Stomach (tissue), 8 donors: ENCODE measurements at regions not wholly inside any gene's neighbourhood (a gene's known extent, or its start where the extent isn't known, plus 50 kb on each side); places are given as distances from the start of the nearest gene placed in this dataset.

Experiments used
- DNase-seq, 2 donors: peaks; one replicate each; pipeline versions ENCODE4 v3.0.0 to v3.0.0-alpha.2; 2013 to 2019
- H3K27ac ChIP-seq, 5 donors: fragments of 200-600 bp in 4 of 5; sonication (generic) in 4 of 5; one replicate each; pipeline ENCODE4 v1.5.1; 2013 to 2019; ENCODE audit warnings: mild to moderate bottlenecking in 1 of 5, moderate library complexity in 1 of 5
- H3K27me3 ChIP-seq, 3 donors: fragments of 200-600 bp; sonication (generic); one replicate each; pipeline ENCODE4 v1.5.1; 2017 to 2019; ENCODE audit warnings: mixed run types in 1 of 3
- H3K36me3 ChIP-seq, 4 donors: fragments of 200-600 bp; sonication (generic); 1 replicate in 3 of 4; 2 replicates in 1 of 4; pipeline ENCODE4 v1.5.1; 2016 to 2019
- H3K4me1 ChIP-seq, 4 donors: fragments of 200-600 bp; sonication (generic); one replicate each; pipeline ENCODE4 v1.5.1; 2016 to 2019
- H3K4me3 ChIP-seq, 4 donors: fragments of 200-600 bp; sonication (generic) in 3 of 4; one replicate each; pipeline ENCODE4 v1.5.1; 2016 to 2019; ENCODE audit warnings: mild to moderate bottlenecking in 1 of 4
- H3K9me3 ChIP-seq, 4 donors: fragments of 200-600 bp; sonication (generic); one replicate each; pipeline ENCODE4 v1.5.1; 2016 to 2019
- EP300 ChIP-seq: sonication (generic); formaldehyde crosslinking; IDR thresholded peaks from one replicate; pipeline ENCODE4 v1.6.1; 2017; ENCODE audit warnings: antibody characterized with exemption
- POLR2A ChIP-seq, 4 donors: fragments of 450-650 bp; IDR thresholded peaks; one replicate each; pipeline ENCODE4 v1.6.1; 2016; ENCODE audit warnings: antibody characterized with exemption in 4 of 4, control low read depth in 2 of 4, mild to moderate bottlenecking in 1 of 4, moderate library complexity in 1 of 4
- POLR2AphosphoS5 ChIP-seq, 3 donors: sonication (generic); formaldehyde crosslinking; IDR thresholded peaks; one replicate each; pipeline ENCODE4 v1.6.1; 2016; ENCODE audit warnings: antibody characterized with exemption in 3 of 3
- WGBS, 5 donors: extraction: QIAGEN DNeasy Blood & Tissue Kit in 3 of 5; methylation state at CpG; one replicate each; pipeline versions ENCODE4 v1.1.5 to v1.1.7; 2013 to 2018; 5-methylcytosine and 5-hydroxymethylcytosine counted together
- intact Hi-C: fragments of 100-400 bp; cut with DNase I; formaldehyde crosslinking; loops from one replicate; pipeline ENCODE4 v1.15.1; 2023; ENCODE audit warnings: low total_unique reads
- TF ChIP-seq, protein P1 (sequence below), 7 experiments: fragments of 450-650 bp in 4 of 7; fragments of 200-600 bp in 3 of 7; sonication (generic) in 3 of 7; IDR thresholded peaks; one replicate each; pipeline ENCODE4 v1.5.1; 2016 to 2019; ENCODE audit warnings: antibody characterized with exemption in 7 of 7, control low read depth in 2 of 7, mild to moderate bottlenecking in 1 of 7
- donor health status: healthy with polysubstance abuse.
- donor health status: Bipolar disorder and iron deficiency.
- donor health status: healthy.

DNA sequence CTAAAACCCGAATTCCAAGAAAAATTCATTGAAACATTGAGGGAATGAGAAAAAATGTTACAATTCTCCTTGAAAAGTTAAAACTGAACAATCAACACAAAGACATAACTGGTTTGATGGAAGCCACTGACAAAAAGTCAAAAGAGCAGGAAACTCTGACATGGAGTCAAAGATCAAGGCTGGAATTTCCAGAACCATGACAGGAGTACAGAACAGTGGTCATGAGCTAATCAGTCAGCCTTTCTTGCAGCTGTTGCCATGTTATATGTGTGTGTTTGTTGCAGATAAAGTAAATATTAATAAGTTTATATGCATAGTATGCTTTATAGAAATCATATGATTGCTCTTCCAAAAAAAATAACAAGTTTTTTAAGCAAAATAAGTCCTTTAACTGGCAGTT is 184.7 kb upstream of the HCCS start:
- WGBS, 5 donors, result 35 to 73% (median 39%) methylated on average over 1 of the region's 1 CpG
- peaks cover 0 to 13% (median 6%) of the 10 kb centered on the region in 4 donors for H3K9me3 ChIP-seq
- no peaks in the 10 kb centered on the region for H3K4me1 ChIP-seq
- H3K27me3 ChIP-seq, result no peaks in the 10 kb centered on the region
- intact Hi-C loops, result no loop called here
- no peak overlapping the region for H3K4me3 ChIP-seq
- TF ChIP-seq, protein P1, sequence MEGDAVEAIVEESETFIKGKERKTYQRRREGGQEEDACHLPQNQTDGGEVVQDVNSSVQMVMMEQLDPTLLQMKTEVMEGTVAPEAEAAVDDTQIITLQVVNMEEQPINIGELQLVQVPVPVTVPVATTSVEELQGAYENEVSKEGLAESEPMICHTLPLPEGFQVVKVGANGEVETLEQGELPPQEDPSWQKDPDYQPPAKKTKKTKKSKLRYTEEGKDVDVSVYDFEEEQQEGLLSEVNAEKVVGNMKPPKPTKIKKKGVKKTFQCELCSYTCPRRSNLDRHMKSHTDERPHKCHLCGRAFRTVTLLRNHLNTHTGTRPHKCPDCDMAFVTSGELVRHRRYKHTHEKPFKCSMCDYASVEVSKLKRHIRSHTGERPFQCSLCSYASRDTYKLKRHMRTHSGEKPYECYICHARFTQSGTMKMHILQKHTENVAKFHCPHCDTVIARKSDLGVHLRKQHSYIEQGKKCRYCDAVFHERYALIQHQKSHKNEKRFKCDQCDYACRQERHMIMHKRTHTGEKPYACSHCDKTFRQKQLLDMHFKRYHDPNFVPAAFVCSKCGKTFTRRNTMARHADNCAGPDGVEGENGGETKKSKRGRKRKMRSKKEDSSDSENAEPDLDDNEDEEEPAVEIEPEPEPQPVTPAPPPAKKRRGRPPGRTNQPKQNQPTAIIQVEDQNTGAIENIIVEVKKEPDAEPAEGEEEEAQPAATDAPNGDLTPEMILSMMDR (IDR thresholded peaks at IDR 0.05), result no peak
- no peak for TF ChIP-seq EP300
- TF ChIP-seq POLR2AphosphoS5 (IDR thresholded peaks at IDR 0.05), result no peak
- TF ChIP-seq POLR2A (IDR thresholded peaks at IDR 0.05), result no peak
- no peak for DNase-seq
- H3K27ac ChIP-seq, result no peak overlapping the region
- H3K36me3 ChIP-seq, result no peaks in the 10 kb centered on the region

DNA sequence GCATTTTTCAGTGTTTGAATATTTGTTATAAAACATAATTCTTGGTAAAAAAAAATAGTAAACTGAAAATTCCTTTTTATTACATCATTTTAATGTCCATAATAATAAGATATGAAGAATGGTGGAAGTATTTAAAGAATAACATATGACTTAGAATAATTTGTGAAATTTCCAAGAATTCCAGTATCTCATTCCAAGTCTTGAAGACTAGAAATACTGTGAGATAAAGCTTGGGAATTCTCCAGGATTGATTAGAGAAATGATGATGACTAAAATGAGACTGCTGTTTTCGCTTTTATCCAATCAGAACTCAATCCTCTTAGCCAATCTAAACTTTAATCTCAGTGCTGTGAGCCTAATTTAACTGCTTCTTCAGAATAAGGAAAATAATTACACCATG is 184.2 kb upstream of the HCCS start:
- no peaks in the 10 kb centered on the region for H3K4me1 ChIP-seq
- no peaks in the 10 kb centered on the region for H3K36me3 ChIP-seq
- TF ChIP-seq, protein P1 (IDR thresholded peaks at IDR 0.05), result no peak
- TF ChIP-seq POLR2AphosphoS5 (IDR thresholded peaks at IDR 0.05), result no peak
- TF ChIP-seq EP300, result no peak
- no peak for TF ChIP-seq POLR2A (IDR thresholded peaks at IDR 0.05)
- DNase-seq, result peak in 1 of 2 donors; percentile 23
- no peak overlapping the region for H3K4me3 ChIP-seq
- peaks cover 0 to 13% (median 6%) of the 10 kb centered on the region in 4 donors for H3K9me3 ChIP-seq
- H3K27ac ChIP-seq, result no peak overlapping the region
- 46 to 89% (median 68%) methylated on average over 1 of the region's 1 CpG for WGBS, 5 donors
- intact Hi-C loops, result no loop called here
- no peaks in the 10 kb centered on the region for H3K27me3 ChIP-seq

DNA sequence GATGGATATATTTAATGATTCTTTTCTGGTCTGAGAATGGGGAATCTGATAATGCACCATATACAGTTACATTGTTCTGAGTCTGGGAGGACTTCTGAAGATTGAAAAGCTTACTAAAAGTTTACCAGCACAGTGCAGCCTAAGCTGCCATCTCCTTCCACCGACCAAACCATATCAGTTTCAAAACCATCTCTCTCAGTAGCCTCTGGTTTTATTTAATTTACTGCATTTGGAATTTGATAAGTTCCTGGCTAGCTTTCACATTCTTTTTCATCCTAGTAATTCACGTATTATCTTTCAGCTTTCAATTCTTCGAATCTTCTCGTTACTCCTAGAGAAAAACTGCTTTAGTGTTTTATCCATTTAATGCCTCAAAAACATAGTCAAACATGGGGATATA is 181.4 kb upstream of the HCCS start:
- no peaks in the 10 kb centered on the region for H3K4me1 ChIP-seq
- no peak overlapping the region for H3K27ac ChIP-seq
- H3K4me3 ChIP-seq, result no peak overlapping the region
- DNase-seq, result no peak
- WGBS, 5 donors, result 52 to 59% (median 54%) methylated on average over 4 of the region's 4 CpGs
- TF ChIP-seq EP300 (no peak), POLR2A (IDR thresholded peaks at IDR 0.05) (no peak), POLR2AphosphoS5 (IDR thresholded peaks at IDR 0.05) (no peak)
- TF ChIP-seq, protein P1 (IDR thresholded peaks at IDR 0.05), result no peak
- H3K36me3 ChIP-seq, result no peaks in the 10 kb centered on the region
- H3K27me3 ChIP-seq, result no peaks in the 10 kb centered on the region
- peaks cover 0 to 13% (median 6%) of the 10 kb centered on the region in 4 donors for H3K9me3 ChIP-seq
- intact Hi-C loops, result no loop called here

DNA sequence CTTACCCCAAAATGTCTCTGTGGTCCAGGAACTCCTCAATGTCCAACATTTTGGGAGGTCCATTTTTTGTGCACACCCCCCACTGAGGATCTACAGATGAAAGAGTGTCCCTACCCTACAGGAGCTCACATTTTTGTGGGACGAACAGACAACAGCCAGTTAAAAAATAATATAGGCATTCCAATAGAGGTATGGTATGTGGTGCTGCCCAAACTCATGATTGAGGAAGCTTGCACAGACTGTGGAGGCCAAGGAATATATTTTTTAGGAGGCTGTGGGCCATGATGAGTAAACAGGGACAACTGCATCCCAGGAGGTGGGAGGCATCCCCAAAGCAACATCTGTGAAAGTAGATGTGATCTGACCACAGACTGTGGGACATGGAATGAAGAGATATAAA is 181.0 kb upstream of the HCCS start:
- Histone ChIP-seq H3K36me3 (no peaks in the 10 kb centered on the region), H3K4me1 (no peaks in the 10 kb centered on the region), H3K4me3 (no peak overlapping the region), H3K27me3 (no peaks in the 10 kb centered on the region), H3K9me3 (peaks cover 0 to 13% (median 6%) of the 10 kb centered on the region in 4 donors), H3K27ac (no peak overlapping the region)
- intact Hi-C loops, result no loop called here
- no peak for DNase-seq
- TF ChIP-seq POLR2AphosphoS5 (IDR thresholded peaks at IDR 0.05) (no peak), EP300 (no peak), POLR2A (IDR thresholded peaks at IDR 0.05) (no peak)
- TF ChIP-seq, protein P1 (IDR thresholded peaks at IDR 0.05), result no peak
- 75 to 94% (median 88%) methylated on average over 1 of the region's 1 CpG for WGBS, 5 donors
